ENCODE measurements at regions not wholly inside any gene's neighbourhood (a gene's known extent, or its start where the extent isn't known, plus 50 kb on each side); places are given as distances from the start of the nearest gene placed in this dataset.

DNA sequence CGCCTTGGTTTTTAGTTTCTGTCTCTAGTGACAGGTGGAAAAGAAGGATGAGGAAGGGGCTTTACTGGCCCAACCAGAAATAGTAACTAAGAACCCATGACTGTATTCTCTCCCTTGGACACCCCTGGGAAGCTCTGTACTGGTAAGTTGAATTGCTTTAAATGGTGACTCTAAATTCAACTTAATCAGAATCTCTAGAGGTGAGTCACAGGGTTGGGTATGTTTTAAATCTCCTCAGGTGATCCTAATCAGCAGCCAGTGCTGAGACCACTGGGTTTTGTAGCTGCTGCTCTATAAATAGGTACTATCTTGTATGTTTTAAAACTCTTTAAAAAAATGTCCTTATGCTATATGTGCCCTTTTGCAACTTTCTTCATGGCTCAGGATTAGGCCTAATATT is 314.0 kb upstream of the ECI2 start (continued):
- TF ChIP-seq, protein P1, sequence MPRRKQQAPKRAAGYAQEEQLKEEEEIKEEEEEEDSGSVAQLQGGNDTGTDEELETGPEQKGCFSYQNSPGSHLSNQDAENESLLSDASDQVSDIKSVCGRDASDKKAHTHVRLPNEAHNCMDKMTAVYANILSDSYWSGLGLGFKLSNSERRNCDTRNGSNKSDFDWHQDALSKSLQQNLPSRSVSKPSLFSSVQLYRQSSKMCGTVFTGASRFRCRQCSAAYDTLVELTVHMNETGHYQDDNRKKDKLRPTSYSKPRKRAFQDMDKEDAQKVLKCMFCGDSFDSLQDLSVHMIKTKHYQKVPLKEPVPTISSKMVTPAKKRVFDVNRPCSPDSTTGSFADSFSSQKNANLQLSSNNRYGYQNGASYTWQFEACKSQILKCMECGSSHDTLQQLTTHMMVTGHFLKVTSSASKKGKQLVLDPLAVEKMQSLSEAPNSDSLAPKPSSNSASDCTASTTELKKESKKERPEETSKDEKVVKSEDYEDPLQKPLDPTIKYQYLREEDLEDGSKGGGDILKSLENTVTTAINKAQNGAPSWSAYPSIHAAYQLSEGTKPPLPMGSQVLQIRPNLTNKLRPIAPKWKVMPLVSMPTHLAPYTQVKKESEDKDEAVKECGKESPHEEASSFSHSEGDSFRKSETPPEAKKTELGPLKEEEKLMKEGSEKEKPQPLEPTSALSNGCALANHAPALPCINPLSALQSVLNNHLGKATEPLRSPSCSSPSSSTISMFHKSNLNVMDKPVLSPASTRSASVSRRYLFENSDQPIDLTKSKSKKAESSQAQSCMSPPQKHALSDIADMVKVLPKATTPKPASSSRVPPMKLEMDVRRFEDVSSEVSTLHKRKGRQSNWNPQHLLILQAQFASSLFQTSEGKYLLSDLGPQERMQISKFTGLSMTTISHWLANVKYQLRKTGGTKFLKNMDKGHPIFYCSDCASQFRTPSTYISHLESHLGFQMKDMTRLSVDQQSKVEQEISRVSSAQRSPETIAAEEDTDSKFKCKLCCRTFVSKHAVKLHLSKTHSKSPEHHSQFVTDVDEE (CRISPR knock-in tag; IDR thresholded peaks at IDR 0.05) = no peak
- TF ChIP-seq ZC3H10 (CRISPR knock-in tag; IDR thresholded peaks at IDR 0.05) (no peak), ARNTL (CRISPR knock-in tag; IDR thresholded peaks at IDR 0.05; ENCODE audit: borderline replicate concordance, low read depth) (no peak)

DNA sequence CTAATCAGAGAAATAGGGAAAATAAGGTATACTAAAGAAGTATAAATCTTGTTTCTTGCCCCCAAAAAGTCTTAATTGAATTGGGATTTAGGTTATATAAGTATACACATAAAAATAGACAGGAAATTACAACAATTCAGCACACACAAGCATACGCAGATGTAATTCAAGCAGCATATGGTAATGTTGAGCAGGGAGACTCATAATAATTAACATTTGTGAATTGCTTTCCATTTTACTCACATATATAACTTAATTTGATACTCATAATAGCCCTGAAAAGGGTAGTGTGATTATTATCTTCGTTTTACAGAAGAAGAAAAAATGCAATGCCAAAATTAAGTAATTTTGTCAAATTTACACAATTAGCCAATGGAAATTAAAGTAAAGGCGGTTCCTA is 313.5 kb upstream of the ECI2 start:
- TF ChIP-seq ZNF8 (CRISPR knock-in tag; IDR thresholded peaks at IDR 0.05) = no peak
- no peak for TF ChIP-seq ARNTL (CRISPR knock-in tag; IDR thresholded peaks at IDR 0.05; ENCODE audit: borderline replicate concordance, low read depth)
- no peak for TF ChIP-seq PPARA (CRISPR knock-in tag; IDR thresholded peaks at IDR 0.05; ENCODE audit: borderline replicate concordance)
- TF ChIP-seq TOX (CRISPR knock-in tag; IDR thresholded peaks at IDR 0.05; ENCODE audit: borderline replicate concordance) = no peak
- no peak for TF ChIP-seq GLIS3 (CRISPR knock-in tag; IDR thresholded peaks at IDR 0.05)
- no peak for TF ChIP-seq ESRRG (CRISPR knock-in tag; IDR thresholded peaks at IDR 0.05)
- no peak for TF ChIP-seq ISL1 (CRISPR knock-in tag; IDR thresholded peaks at IDR 0.05)
- TF ChIP-seq ZNF70 (CRISPR knock-in tag; IDR thresholded peaks at IDR 0.05) = no peak
- no peak for TF ChIP-seq ZC3H10 (CRISPR knock-in tag; IDR thresholded peaks at IDR 0.05)
- TF ChIP-seq ZFP3 (CRISPR knock-in tag; IDR thresholded peaks at IDR 0.05) = no peak
- TF ChIP-seq, protein P1 (CRISPR knock-in tag; IDR thresholded peaks at IDR 0.05) = no peak
- no peak for TF ChIP-seq SNAI2 (CRISPR knock-in tag; IDR thresholded peaks at IDR 0.05)
- no peak for TF ChIP-seq TCF4 (CRISPR knock-in tag; IDR thresholded peaks at IDR 0.05; ENCODE audit: borderline replicate concordance)
- no peak for TF ChIP-seq ZNF565 (CRISPR knock-in tag; conservative IDR thresholded peaks at IDR 0.05; ENCODE audit: low read depth)
- TF ChIP-seq, protein P2, sequence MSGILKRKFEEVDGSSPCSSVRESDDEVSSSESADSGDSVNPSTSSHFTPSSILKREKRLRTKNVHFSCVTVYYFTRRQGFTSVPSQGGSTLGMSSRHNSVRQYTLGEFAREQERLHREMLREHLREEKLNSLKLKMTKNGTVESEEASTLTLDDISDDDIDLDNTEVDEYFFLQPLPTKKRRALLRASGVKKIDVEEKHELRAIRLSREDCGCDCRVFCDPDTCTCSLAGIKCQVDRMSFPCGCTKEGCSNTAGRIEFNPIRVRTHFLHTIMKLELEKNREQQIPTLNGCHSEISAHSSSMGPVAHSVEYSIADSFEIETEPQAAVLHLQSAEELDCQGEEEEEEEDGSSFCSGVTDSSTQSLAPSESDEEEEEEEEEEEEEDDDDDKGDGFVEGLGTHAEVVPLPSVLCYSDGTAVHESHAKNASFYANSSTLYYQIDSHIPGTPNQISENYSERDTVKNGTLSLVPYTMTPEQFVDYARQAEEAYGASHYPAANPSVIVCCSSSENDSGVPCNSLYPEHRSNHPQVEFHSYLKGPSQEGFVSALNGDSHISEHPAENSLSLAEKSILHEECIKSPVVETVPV (CRISPR knock-in tag; IDR thresholded peaks at IDR 0.05) = no peak
- no peak for TF ChIP-seq CSDC2 (CRISPR knock-in tag; IDR thresholded peaks at IDR 0.05)
- no peak for TF ChIP-seq RARB (CRISPR knock-in tag; IDR thresholded peaks at IDR 0.05)
- TF ChIP-seq, protein P3, sequence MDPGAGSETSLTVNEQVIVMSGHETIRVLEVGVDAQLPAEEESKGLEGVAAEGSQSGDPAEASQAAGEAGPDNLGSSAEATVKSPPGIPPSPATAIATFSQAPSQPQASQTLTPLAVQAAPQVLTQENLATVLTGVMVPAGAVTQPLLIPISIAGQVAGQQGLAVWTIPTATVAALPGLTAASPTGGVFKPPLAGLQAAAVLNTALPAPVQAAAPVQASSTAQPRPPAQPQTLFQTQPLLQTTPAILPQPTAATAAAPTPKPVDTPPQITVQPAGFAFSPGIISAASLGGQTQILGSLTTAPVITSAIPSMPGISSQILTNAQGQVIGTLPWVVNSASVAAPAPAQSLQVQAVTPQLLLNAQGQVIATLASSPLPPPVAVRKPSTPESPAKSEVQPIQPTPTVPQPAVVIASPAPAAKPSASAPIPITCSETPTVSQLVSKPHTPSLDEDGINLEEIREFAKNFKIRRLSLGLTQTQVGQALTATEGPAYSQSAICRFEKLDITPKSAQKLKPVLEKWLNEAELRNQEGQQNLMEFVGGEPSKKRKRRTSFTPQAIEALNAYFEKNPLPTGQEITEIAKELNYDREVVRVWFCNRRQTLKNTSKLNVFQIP (CRISPR knock-in tag; IDR thresholded peaks at IDR 0.05; ENCODE audit: borderline replicate concordance, low read depth) = no peak
- TF ChIP-seq, protein P4, sequence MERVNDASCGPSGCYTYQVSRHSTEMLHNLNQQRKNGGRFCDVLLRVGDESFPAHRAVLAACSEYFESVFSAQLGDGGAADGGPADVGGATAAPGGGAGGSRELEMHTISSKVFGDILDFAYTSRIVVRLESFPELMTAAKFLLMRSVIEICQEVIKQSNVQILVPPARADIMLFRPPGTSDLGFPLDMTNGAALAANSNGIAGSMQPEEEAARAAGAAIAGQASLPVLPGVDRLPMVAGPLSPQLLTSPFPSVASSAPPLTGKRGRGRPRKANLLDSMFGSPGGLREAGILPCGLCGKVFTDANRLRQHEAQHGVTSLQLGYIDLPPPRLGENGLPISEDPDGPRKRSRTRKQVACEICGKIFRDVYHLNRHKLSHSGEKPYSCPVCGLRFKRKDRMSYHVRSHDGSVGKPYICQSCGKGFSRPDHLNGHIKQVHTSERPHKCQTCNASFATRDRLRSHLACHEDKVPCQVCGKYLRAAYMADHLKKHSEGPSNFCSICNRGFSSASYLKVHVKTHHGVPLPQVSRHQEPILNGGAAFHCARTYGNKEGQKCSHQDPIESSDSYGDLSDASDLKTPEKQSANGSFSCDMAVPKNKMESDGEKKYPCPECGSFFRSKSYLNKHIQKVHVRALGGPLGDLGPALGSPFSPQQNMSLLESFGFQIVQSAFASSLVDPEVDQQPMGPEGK (CRISPR knock-in tag; IDR thresholded peaks at IDR 0.05; ENCODE audit: borderline replicate concordance) = no peak
- ATAC-seq = no peak

DNA sequence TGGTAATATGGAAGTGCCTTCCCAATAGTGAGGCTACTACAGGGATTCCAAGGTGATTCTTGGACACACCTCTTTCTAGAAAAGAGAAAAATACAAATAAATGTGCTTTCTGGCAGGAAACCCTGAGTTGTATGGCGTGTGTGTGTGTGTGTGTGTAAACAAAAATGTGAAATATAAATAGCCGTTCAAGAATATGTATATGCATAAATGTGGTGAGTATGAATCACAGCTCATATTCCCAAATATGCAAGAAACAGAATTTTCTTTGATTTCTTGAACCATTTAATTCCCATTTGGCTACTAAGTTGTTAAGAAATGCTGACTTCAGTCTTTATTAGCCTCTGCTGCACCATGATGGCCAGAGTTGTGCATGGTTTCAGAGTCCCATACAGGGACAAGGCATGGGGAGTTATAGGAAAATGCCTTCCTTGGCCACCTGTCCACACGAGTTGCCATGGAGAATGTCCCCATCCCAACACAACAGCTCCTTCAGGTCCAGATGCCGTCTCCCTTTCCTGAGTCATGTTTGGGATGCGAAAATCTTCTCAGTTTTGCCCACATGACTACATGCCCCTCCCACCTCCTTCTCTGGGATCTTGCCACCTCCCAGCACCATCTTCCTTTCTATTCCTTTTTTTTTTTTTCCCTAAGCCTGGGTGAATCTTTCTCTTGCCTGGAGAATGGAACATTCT is 312.4 kb upstream of the ECI2 start:
- no peak for ATAC-seq
- no peak for TF ChIP-seq ZNF8 (CRISPR knock-in tag; IDR thresholded peaks at IDR 0.05)
- no peak for TF ChIP-seq PPARA (CRISPR knock-in tag; IDR thresholded peaks at IDR 0.05; ENCODE audit: borderline replicate concordance)

Data from SK-N-SH treated with all-trans-retinoic acid at 6 μM for 48 hours (cell line).